CD14-positive monocyte (primary cell): ENCODE measurements at regions not wholly inside any gene's neighbourhood (a gene's known extent, or its start where the extent isn't known, plus 50 kb on each side); places are given as distances from the start of the nearest gene placed in this dataset.

Experiments
- DNase-seq, 3 donors: peaks; one replicate each; pipeline ENCODE4 v3.0.0-alpha.2; 2011 to 2022
- H2AFZ ChIP-seq: 2 replicates; pipeline ENCODE4 v1.6.0; 2012; ENCODE audit warnings: mild to moderate bottlenecking, low read depth, low read length, inconsistent platforms; ENCODE audit not compliant: insufficient read depth, poor library complexity, severe bottlenecking
- H3K27ac ChIP-seq, 2 donors: 1 replicate in 1 of 2; 2 replicates in 1 of 2; pipeline ENCODE4 v1.5.1; 2012 to 2013; ENCODE audit warnings: low read length in 2 of 2, control low read depth in 1 of 2, inconsistent platforms in 1 of 2, low read depth in 1 of 2, mild to moderate bottlenecking in 1 of 2
- H3K27me3 ChIP-seq, 2 donors: one replicate each; pipeline versions ENCODE4 v1.6.0 to v1.6.1; 2011 to 2013; ENCODE audit warnings: low read length in 2 of 2; ENCODE audit not compliant: control insufficient read depth in 2 of 2, insufficient read depth in 2 of 2
- H3K36me3 ChIP-seq, 2 donors: replicated peaks in 1 of 2; 1 replicate in 1 of 2; 2 replicates in 1 of 2; pipeline versions ENCODE4 v1.5.1 to v1.6.1; 2012 to 2013; ENCODE audit warnings: low read length in 2 of 2, control low read depth in 1 of 2, inconsistent platforms in 1 of 2, mild to moderate bottlenecking in 1 of 2; ENCODE audit not compliant: insufficient read depth in 2 of 2, control insufficient read depth in 1 of 2
- H3K4me1 ChIP-seq, 2 donors: 1 replicate in 1 of 2; 2 replicates in 1 of 2; pipeline versions ENCODE4 v1.5.1 to v1.6.1; 2012 to 2013; ENCODE audit warnings: low read length in 2 of 2, control low read depth in 1 of 2, inconsistent platforms in 1 of 2, mild to moderate bottlenecking in 1 of 2, moderate library complexity in 1 of 2; ENCODE audit not compliant: insufficient read depth in 2 of 2, control insufficient read depth in 1 of 2
- H3K4me2 ChIP-seq: replicated peaks from 2 replicates; pipeline ENCODE3; 2012; ENCODE audit warnings: low read length, moderate library complexity, mild to moderate bottlenecking; ENCODE audit not compliant: poor library complexity, severe bottlenecking; ENCODE audit errors: extremely low read depth
- H3K4me3 ChIP-seq, 3 experiments: fragments of 200-600 bp in 1 of 3; sonication (generic) in 1 of 3; replicated peaks in 1 of 3; 1 replicate in 2 of 3; 2 replicates in 1 of 3; pipeline ENCODE4 v1.5.1; 2011 to 2013; ENCODE audit warnings: low read length in 3 of 3, mild to moderate bottlenecking in 3 of 3, control low read depth in 2 of 3, low read depth in 2 of 3, inconsistent platforms in 1 of 3, moderate library complexity in 1 of 3
- H3K79me2 ChIP-seq: 2 replicates; pipeline ENCODE4 v1.6.0; 2012; ENCODE audit warnings: mild to moderate bottlenecking, control low read depth, inconsistent platforms, low read length, moderate library complexity; ENCODE audit not compliant: insufficient read depth
- H3K9ac ChIP-seq: 2 replicates; pipeline ENCODE4 v1.6.0; 2017; ENCODE audit warnings: low read length, mild to moderate bottlenecking; ENCODE audit not compliant: insufficient read depth, poor library complexity, severe bottlenecking
- H3K9me3 ChIP-seq, 2 donors: replicated peaks in 1 of 2; 1 replicate in 1 of 2; 2 replicates in 1 of 2; pipeline versions ENCODE4 v1.5.1 to v1.6.1; 2012 to 2013; ENCODE audit warnings: low read length in 2 of 2, control low read depth in 1 of 2; ENCODE audit not compliant: control insufficient read depth in 1 of 2, insufficient read depth in 1 of 2
- H4K20me1 ChIP-seq: 2 replicates; pipeline ENCODE4 v1.6.0; 2012; ENCODE audit warnings: mild to moderate bottlenecking, low read length, control low read depth, moderate library complexity; ENCODE audit not compliant: insufficient read depth
- H3K27ac Mint-ChIP-seq, 7 donors: one replicate each; pipeline ENCODE4 v1.8.0; 2020; ENCODE audit warnings: mild to moderate bottlenecking in 7 of 7, mixed read lengths in 7 of 7, moderate library complexity in 6 of 7, inconsistent platforms in 2 of 7
- H3K27me3 Mint-ChIP-seq, 3 donors: one replicate each; pipeline ENCODE4 v1.8.0; 2021 to 2022; ENCODE audit warnings: low read depth in 3 of 3, mild to moderate bottlenecking in 3 of 3, mixed read lengths in 3 of 3, moderate library complexity in 3 of 3, inconsistent platforms in 1 of 3
- H3K36me3 Mint-ChIP-seq, 2 donors: one replicate each; pipeline ENCODE4 v1.8.0; 2020; ENCODE audit warnings: mixed read lengths in 2 of 2, inconsistent platforms in 1 of 2, mild to moderate bottlenecking in 1 of 2
- H3K4me1 Mint-ChIP-seq: one replicate; pipeline ENCODE4 v1.8.0; 2020; ENCODE audit warnings: mild to moderate bottlenecking, mixed read lengths
- H3K4me3 Mint-ChIP-seq, 2 donors: one replicate each; pipeline ENCODE4 v1.8.0; 2020; ENCODE audit warnings: mild to moderate bottlenecking in 2 of 2, mixed read lengths in 2 of 2, moderate library complexity in 1 of 2
- H3K9me3 Mint-ChIP-seq, 7 donors: one replicate each; pipeline ENCODE4 v1.8.0; 2020 to 2022; ENCODE audit warnings: mixed read lengths in 7 of 7, mild to moderate bottlenecking in 6 of 7, moderate library complexity in 6 of 7, inconsistent platforms in 2 of 7
- CTCF ChIP-seq: fragments of 200-600 bp; IDR thresholded peaks from one replicate; pipeline ENCODE4 v1.8.0; 2022; ENCODE audit warnings: antibody characterized with exemption, mild to moderate bottlenecking
- WGBS: methylation state at CpG from one replicate; pipeline ENCODE4 v1.1.5; 2013; ENCODE audit warnings: missing lambda C conversion rate; ENCODE audit not compliant: insufficient coverage; 5-methylcytosine and 5-hydroxymethylcytosine counted together
- intact Hi-C, 2 donors: fragments of 100-400 bp; cut with micrococcal nuclease; formaldehyde crosslinking; loops; one replicate each; pipeline versions ENCODE4 v1.15.0 to v1.15.1; 2023

DNA sequence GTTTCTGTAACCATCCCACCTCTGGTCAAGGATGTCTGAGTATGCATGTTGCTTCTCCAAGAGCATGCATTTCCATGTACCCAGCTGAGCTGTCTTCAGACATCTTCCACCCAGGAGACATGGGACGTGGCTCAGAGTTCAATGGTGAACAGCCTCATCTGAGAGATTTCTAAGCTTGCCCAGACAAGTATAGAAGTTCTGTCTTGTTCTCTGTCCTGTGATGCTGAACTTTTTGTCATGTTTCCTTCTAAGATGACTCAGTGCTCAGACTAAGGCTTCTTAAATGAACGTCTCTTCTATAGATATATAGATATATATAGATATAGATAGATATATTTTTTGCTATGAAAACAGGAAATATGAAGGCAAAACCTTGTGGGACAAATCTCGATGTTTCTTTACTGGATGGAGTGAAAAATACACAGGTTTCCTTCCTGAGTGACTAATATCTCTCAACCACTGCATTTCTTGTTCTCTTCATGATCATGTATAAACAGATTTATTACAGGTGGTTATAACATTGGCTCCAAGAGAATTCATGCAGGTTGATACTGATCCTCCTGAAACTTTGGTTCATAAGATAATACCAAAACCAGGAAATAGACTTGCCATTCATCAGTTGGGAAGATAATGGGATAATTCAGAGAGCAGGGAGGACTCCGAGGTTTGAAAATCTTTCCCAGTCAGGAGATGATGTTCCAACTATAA is 168.2 kb downstream of the ZNF518B start:
- H3K4me2 ChIP-seq = no peak overlapping the region

GRCh38 chr4:10285028-10285427 is 168.4 kb upstream of the WDR1 start:
- peaks cover 0 to 3% (median 0%) of the 10 kb centered on the region in 7 donors for H3K9me3 Mint-ChIP-seq
- no peaks in the 10 kb centered on the region for H3K27me3 ChIP-seq
- H2AFZ ChIP-seq = no peak overlapping the region
- H3K27ac ChIP-seq = no peak overlapping the region
- no peak for DNase-seq
- peaks cover 0 to 2% (median 1%) of the 10 kb centered on the region in 3 donors for H3K27me3 Mint-ChIP-seq
- TF ChIP-seq CTCF = no peak
- 56% methylated on average over 3 of the region's 3 CpGs for WGBS
- H3K4me3 ChIP-seq = no peak overlapping the region
- H4K20me1 ChIP-seq = no peaks in the 10 kb centered on the region
- no peaks in the 10 kb centered on the region for H3K36me3 ChIP-seq
- H3K79me2 ChIP-seq = no peaks in the 10 kb centered on the region
- H3K27ac Mint-ChIP-seq = no peak overlapping the region
- intact Hi-C loops = no loop called here
- no peaks in the 10 kb centered on the region for H3K4me1 Mint-ChIP-seq
- no peaks in the 10 kb centered on the region for H3K36me3 Mint-ChIP-seq
- H3K4me2 ChIP-seq = no peak overlapping the region
- H3K9me3 ChIP-seq = no peaks in the 10 kb centered on the region
- no peaks in the 10 kb centered on the region for H3K4me1 ChIP-seq
- no peak overlapping the region for H3K9ac ChIP-seq
- no peak overlapping the region for H3K4me3 Mint-ChIP-seq

More for the DNA sequence above, 168.2 kb downstream of the ZNF518B start:
- no peaks in the 10 kb centered on the region for H3K36me3 Mint-ChIP-seq
- intact Hi-C loops = no loop called here
- Histone ChIP-seq H2AFZ (no peak overlapping the region), H3K4me1 (no peaks in the 10 kb centered on the region), H3K9me3 (no peaks in the 10 kb centered on the region), H3K27ac (no peak overlapping the region), H3K9ac (no peak overlapping the region), H4K20me1 (no peaks in the 10 kb centered on the region), H3K27me3 (no peaks in the 10 kb centered on the region), H3K4me3 (no peak overlapping the region), H3K79me2 (no peaks in the 10 kb centered on the region), H3K36me3 (no peaks in the 10 kb centered on the region)
- no peak overlapping the region for H3K27ac Mint-ChIP-seq
- H3K4me1 Mint-ChIP-seq = no peaks in the 10 kb centered on the region
- TF ChIP-seq CTCF = no peak
- no peak for DNase-seq
- H3K4me3 Mint-ChIP-seq = no peak overlapping the region
- H3K27me3 Mint-ChIP-seq = peaks cover 0 to 2% (median 0%) of the 10 kb centered on the region in 3 donors
- peaks cover 0 to 12% (median 2%) of the 10 kb centered on the region in 7 donors for H3K9me3 Mint-ChIP-seq
- WGBS = 100% methylated on average over 1 of the region's 4 CpGs
